SK-N-SH treated with all-trans-retinoic acid at 6 μM for 48 hours (cell line): ENCODE measurements at regions not wholly inside any gene's neighbourhood (a gene's known extent, or its start where the extent isn't known, plus 50 kb on each side); places are given as distances from the start of the nearest gene placed in this dataset.

Source experiments
- ATAC-seq: fragments of 200-7000 bp; cut with Tn5 transposase; 3 replicates; pipeline ENCODE4 v1.9.1; 2020; ENCODE audit warnings: mild to moderate bottlenecking, moderate library complexity
- BACH2 ChIP-seq: fragments of 250-450 bp; sonication (Bioruptor Pico); IDR thresholded peaks from 2 replicates; pipeline ENCODE4 v1.9.0; 2021; ENCODE audit warnings: mild to moderate bottlenecking, borderline replicate concordance
- CSDC2 ChIP-seq: fragments of 250-450 bp; sonication (Bioruptor Pico); IDR thresholded peaks from 2 replicates; pipeline ENCODE4 v1.5.0; 2020; ENCODE audit warnings: mild to moderate bottlenecking, moderate library complexity
- ESRRG ChIP-seq: fragments of 250-450 bp; sonication (Bioruptor Pico); IDR thresholded peaks from 2 replicates; pipeline ENCODE4 v1.6.1; 2021; ENCODE audit warnings: mild to moderate bottlenecking
- GLIS3 ChIP-seq: fragments of 250-450 bp; sonication (Bioruptor Pico); IDR thresholded peaks from 2 replicates; pipeline ENCODE4 v1.5.0; 2020; ENCODE audit warnings: mild to moderate bottlenecking, moderate library complexity
- ISL1 ChIP-seq: fragments of 250-450 bp; sonication (Bioruptor Pico); IDR thresholded peaks from 2 replicates; pipeline ENCODE4 v2.1.2; 2022; ENCODE audit warnings: mild to moderate bottlenecking, moderate library complexity
- OSR1 ChIP-seq: fragments of 250-450 bp; sonication (Bioruptor Pico); IDR thresholded peaks from 2 replicates; pipeline ENCODE4 v1.8.0; 2022; ENCODE audit warnings: moderate library complexity, mild to moderate bottlenecking, inconsistent platforms
- PPARA ChIP-seq: fragments of 250-450 bp; sonication (Bioruptor Pico); IDR thresholded peaks from 2 replicates; pipeline ENCODE4 v1.5.0; 2020; ENCODE audit warnings: mild to moderate bottlenecking, borderline replicate concordance
- RARB ChIP-seq: fragments of 250-450 bp; sonication (Bioruptor Pico); IDR thresholded peaks from 2 replicates; pipeline ENCODE4 v1.8.0; 2021; ENCODE audit warnings: mild to moderate bottlenecking, moderate library complexity
- SNAI2 ChIP-seq: fragments of 250-450 bp; sonication (Bioruptor Pico); IDR thresholded peaks from 2 replicates; pipeline ENCODE4 v1.5.0; 2020; ENCODE audit warnings: mild to moderate bottlenecking, moderate library complexity
- TCF4 ChIP-seq: fragments of 250-450 bp; sonication (Bioruptor Pico); IDR thresholded peaks from 2 replicates; pipeline ENCODE4 v1.8.0; 2021; ENCODE audit warnings: mild to moderate bottlenecking, moderate library complexity, borderline replicate concordance
- ZC3H10 ChIP-seq: fragments of 250-450 bp; sonication (Bioruptor Pico); IDR thresholded peaks from 2 replicates; pipeline ENCODE4 v1.5.1; 2021; ENCODE audit warnings: mild to moderate bottlenecking, moderate library complexity
- ZFP3 ChIP-seq: fragments of 250-450 bp; sonication (Bioruptor Pico); IDR thresholded peaks from 2 replicates; pipeline ENCODE4 v1.5.0; 2020; ENCODE audit warnings: mild to moderate bottlenecking, moderate library complexity
- ZFP30 ChIP-seq: fragments of 450-650 bp; formaldehyde crosslinking; IDR thresholded peaks from 2 replicates; pipeline ENCODE4 v1.5.0; 2022; ENCODE audit warnings: mild to moderate bottlenecking, moderate library complexity
- ZNF565 ChIP-seq: fragments of 450-650 bp; formaldehyde crosslinking; conservative IDR thresholded peaks from 2 replicates; pipeline ENCODE4 v1.5.0; 2020; ENCODE audit warnings: low read depth, mild to moderate bottlenecking, moderate library complexity
- ZNF70 ChIP-seq: fragments of 450-650 bp; formaldehyde crosslinking; IDR thresholded peaks from 2 replicates; pipeline ENCODE4 v1.5.0; 2020; ENCODE audit warnings: mild to moderate bottlenecking, moderate library complexity
- ZNF8 ChIP-seq: fragments of 450-650 bp; formaldehyde crosslinking; IDR thresholded peaks from 2 replicates; pipeline ENCODE4 v1.5.0; 2020; ENCODE audit warnings: mild to moderate bottlenecking, moderate library complexity
- TF ChIP-seq, protein P1 (sequence below): fragments of 250-450 bp; sonication (Bioruptor Pico); IDR thresholded peaks from 2 replicates; pipeline ENCODE4 v1.5.0; 2020; ENCODE audit warnings: mild to moderate bottlenecking, moderate library complexity
- TF ChIP-seq, protein P2 (sequence below): fragments of 250-450 bp; sonication (Bioruptor Pico); IDR thresholded peaks from 2 replicates; pipeline ENCODE4 v1.5.1; 2020; ENCODE audit warnings: low read depth, mild to moderate bottlenecking, moderate library complexity
- TF ChIP-seq, protein P3 (sequence below): fragments of 250-450 bp; sonication (Bioruptor Pico); IDR thresholded peaks from 2 replicates; pipeline ENCODE4 v1.5.1; 2021; ENCODE audit warnings: mild to moderate bottlenecking, moderate library complexity
- TF ChIP-seq, protein P4 (sequence below): fragments of 250-450 bp; sonication (Bioruptor Pico); IDR thresholded peaks from 2 replicates; pipeline ENCODE4 v1.8.0; 2021; ENCODE audit warnings: low read depth, mild to moderate bottlenecking, moderate library complexity, borderline replicate concordance
- TF ChIP-seq, protein P5 (sequence below): fragments of 250-450 bp; sonication (Bioruptor Pico); IDR thresholded peaks from 2 replicates; pipeline ENCODE4 v1.8.0; 2020; ENCODE audit warnings: mild to moderate bottlenecking, moderate library complexity, borderline replicate concordance

DNA sequence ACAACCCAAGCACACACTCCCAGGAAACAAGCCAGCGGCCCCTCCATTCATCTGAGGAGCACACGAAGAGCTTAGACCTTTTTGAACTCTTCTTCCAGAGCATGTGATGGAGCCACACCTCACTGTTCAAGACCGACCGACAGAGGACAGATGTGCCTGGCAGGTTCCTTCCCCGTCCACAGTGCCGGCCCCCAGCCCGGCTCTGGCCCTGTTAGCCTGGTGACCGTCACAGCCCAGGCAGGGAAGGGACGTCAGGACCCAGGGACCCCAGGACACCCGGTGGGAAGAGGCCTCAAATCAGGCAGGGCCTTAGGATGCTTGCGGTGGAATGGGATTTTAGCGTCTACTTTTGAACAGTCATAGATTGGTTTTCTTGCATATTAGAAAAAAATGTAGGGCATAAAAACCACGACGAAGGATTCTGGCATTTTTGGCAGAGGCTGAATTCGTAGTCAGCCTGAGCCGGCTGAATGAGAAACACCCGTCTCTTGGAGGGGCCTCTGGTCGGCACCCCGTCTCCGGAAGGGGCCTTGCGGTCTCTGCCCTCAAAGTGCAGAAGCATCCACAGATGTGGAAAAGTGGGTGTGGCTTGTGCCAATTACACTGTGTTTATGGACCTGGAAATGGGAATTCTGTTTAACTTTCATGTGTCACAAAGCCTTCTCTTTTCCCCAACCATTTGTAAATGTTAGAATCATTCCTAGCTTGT lies 79.3 kb downstream of the SIK1 start:
- TF ChIP-seq ZNF8 (CRISPR knock-in tag): no peak
- no peak for TF ChIP-seq OSR1 (CRISPR knock-in tag)
- TF ChIP-seq, protein P1, sequence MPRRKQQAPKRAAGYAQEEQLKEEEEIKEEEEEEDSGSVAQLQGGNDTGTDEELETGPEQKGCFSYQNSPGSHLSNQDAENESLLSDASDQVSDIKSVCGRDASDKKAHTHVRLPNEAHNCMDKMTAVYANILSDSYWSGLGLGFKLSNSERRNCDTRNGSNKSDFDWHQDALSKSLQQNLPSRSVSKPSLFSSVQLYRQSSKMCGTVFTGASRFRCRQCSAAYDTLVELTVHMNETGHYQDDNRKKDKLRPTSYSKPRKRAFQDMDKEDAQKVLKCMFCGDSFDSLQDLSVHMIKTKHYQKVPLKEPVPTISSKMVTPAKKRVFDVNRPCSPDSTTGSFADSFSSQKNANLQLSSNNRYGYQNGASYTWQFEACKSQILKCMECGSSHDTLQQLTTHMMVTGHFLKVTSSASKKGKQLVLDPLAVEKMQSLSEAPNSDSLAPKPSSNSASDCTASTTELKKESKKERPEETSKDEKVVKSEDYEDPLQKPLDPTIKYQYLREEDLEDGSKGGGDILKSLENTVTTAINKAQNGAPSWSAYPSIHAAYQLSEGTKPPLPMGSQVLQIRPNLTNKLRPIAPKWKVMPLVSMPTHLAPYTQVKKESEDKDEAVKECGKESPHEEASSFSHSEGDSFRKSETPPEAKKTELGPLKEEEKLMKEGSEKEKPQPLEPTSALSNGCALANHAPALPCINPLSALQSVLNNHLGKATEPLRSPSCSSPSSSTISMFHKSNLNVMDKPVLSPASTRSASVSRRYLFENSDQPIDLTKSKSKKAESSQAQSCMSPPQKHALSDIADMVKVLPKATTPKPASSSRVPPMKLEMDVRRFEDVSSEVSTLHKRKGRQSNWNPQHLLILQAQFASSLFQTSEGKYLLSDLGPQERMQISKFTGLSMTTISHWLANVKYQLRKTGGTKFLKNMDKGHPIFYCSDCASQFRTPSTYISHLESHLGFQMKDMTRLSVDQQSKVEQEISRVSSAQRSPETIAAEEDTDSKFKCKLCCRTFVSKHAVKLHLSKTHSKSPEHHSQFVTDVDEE (CRISPR knock-in tag): no peak
- TF ChIP-seq GLIS3 (CRISPR knock-in tag): no peak
- no peak for TF ChIP-seq ISL1 (CRISPR knock-in tag)
- no peak for TF ChIP-seq ZFP3 (CRISPR knock-in tag)
- no peak for TF ChIP-seq BACH2
- no peak for TF ChIP-seq ZC3H10
- no peak for TF ChIP-seq SNAI2
- TF ChIP-seq, protein P2, sequence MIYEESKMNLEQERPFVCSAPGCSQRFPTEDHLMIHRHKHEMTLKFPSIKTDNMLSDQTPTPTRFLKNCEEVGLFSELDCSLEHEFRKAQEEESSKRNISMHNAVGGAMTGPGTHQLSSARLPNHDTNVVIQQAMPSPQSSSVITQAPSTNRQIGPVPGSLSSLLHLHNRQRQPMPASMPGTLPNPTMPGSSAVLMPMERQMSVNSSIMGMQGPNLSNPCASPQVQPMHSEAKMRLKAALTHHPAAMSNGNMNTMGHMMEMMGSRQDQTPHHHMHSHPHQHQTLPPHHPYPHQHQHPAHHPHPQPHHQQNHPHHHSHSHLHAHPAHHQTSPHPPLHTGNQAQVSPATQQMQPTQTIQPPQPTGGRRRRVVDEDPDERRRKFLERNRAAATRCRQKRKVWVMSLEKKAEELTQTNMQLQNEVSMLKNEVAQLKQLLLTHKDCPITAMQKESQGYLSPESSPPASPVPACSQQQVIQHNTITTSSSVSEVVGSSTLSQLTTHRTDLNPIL: no peak
- no peak for TF ChIP-seq ZNF565
- TF ChIP-seq, protein P3, sequence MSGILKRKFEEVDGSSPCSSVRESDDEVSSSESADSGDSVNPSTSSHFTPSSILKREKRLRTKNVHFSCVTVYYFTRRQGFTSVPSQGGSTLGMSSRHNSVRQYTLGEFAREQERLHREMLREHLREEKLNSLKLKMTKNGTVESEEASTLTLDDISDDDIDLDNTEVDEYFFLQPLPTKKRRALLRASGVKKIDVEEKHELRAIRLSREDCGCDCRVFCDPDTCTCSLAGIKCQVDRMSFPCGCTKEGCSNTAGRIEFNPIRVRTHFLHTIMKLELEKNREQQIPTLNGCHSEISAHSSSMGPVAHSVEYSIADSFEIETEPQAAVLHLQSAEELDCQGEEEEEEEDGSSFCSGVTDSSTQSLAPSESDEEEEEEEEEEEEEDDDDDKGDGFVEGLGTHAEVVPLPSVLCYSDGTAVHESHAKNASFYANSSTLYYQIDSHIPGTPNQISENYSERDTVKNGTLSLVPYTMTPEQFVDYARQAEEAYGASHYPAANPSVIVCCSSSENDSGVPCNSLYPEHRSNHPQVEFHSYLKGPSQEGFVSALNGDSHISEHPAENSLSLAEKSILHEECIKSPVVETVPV (CRISPR knock-in tag): no peak
- TF ChIP-seq RARB: no peak
- no peak for TF ChIP-seq ZFP30 (CRISPR knock-in tag)
- no peak for TF ChIP-seq ZNF70
- no peak for TF ChIP-seq ESRRG (CRISPR knock-in tag)
- no peak for TF ChIP-seq CSDC2 (CRISPR knock-in tag)
- no peak for ATAC-seq

DNA sequence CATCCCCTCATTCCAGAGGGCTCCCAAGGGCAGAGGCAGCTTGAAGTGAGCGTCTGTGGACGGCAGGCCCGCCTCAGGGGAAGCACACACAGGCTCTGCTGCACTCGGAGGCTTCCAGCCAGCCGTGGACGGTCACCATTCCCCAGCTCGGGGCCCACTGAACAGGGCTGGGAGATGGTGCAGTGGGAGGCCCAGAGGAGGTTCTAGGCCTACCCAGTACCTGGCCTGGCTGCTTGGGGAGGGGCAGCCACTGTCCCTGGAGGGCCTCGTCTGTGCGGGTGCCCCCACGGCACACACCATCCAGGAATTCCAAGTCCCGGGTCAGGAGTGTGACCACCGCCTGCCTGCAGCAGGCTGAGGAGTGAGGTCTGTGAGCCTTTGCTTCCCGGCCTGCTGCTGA lies 80.4 kb downstream of the SIK1 start:
- TF ChIP-seq SNAI2: no peak
- TF ChIP-seq, protein P4, sequence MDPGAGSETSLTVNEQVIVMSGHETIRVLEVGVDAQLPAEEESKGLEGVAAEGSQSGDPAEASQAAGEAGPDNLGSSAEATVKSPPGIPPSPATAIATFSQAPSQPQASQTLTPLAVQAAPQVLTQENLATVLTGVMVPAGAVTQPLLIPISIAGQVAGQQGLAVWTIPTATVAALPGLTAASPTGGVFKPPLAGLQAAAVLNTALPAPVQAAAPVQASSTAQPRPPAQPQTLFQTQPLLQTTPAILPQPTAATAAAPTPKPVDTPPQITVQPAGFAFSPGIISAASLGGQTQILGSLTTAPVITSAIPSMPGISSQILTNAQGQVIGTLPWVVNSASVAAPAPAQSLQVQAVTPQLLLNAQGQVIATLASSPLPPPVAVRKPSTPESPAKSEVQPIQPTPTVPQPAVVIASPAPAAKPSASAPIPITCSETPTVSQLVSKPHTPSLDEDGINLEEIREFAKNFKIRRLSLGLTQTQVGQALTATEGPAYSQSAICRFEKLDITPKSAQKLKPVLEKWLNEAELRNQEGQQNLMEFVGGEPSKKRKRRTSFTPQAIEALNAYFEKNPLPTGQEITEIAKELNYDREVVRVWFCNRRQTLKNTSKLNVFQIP: no peak
- ATAC-seq: no peak

DNA sequence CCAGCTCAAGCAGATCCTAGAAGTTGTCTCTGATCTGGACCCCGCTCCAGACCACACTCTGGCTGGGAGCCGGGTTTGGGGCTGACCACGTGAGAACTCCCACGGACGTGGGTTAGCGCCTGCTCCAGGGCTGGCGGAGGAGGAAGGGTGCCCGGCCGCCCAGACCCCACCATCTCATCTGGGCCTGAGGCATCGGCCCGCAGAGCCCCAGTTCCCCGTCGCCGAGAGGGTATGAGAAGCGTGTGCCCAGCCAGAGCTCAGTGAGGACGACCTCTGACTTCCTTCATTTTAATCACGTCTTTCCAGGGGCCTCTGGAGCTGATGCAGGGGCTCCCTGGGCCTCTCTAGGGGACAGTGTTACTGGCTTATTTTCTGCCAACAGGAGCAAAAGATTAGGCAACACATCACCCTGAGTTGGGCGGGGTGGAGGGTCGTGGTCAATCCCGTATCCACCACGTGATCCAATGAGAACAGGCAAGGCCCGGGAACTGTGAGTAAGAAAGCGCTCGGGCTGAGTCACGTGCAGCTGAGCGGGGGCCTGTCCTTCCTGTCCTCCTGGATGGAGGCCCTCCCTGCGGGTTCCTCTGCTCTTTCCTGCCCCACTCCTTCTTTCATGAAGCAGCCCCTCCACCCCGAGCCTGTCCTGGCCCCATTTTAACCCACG lies 81.1 kb downstream of the SIK1 start:
- TF ChIP-seq, protein P1 (CRISPR knock-in tag): no peak
- TF ChIP-seq, protein P4: no peak
- no peak for TF ChIP-seq CSDC2 (CRISPR knock-in tag)
- TF ChIP-seq, protein P2: no peak
- TF ChIP-seq ZNF70: no peak
- no peak for TF ChIP-seq ZC3H10
- TF ChIP-seq ESRRG (CRISPR knock-in tag): no peak
- TF ChIP-seq, protein P5, sequence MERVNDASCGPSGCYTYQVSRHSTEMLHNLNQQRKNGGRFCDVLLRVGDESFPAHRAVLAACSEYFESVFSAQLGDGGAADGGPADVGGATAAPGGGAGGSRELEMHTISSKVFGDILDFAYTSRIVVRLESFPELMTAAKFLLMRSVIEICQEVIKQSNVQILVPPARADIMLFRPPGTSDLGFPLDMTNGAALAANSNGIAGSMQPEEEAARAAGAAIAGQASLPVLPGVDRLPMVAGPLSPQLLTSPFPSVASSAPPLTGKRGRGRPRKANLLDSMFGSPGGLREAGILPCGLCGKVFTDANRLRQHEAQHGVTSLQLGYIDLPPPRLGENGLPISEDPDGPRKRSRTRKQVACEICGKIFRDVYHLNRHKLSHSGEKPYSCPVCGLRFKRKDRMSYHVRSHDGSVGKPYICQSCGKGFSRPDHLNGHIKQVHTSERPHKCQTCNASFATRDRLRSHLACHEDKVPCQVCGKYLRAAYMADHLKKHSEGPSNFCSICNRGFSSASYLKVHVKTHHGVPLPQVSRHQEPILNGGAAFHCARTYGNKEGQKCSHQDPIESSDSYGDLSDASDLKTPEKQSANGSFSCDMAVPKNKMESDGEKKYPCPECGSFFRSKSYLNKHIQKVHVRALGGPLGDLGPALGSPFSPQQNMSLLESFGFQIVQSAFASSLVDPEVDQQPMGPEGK (CRISPR knock-in tag): no peak
- no peak for TF ChIP-seq ZFP30 (CRISPR knock-in tag)
- no peak for TF ChIP-seq ZNF565
- no peak for TF ChIP-seq ZNF8 (CRISPR knock-in tag)
- no peak for TF ChIP-seq TCF4 (CRISPR knock-in tag)
- TF ChIP-seq PPARA (CRISPR knock-in tag): no peak
- ATAC-seq: no peak; the same call in 2 of the 3 replicates
